DOHH2 (cell line): ENCODE measurements at regions not wholly inside any gene's neighbourhood (a gene's known extent, or its start where the extent isn't known, plus 50 kb on each side); places are given as distances from the start of the nearest gene placed in this dataset.

Experiments
- H3F3A ChIP-seq: fragments of 200-600 bp; sonication (generic), shearing (Covaris generic); 2 replicates; pipeline ENCODE4 v1.6.0; 2016; ENCODE audit warnings: antibody characterized with exemption, mild to moderate bottlenecking; ENCODE audit not compliant: control insufficient read depth, insufficient read depth
- H3K27ac ChIP-seq: fragments of 200-600 bp; sonication (generic); 2 replicates; pipeline ENCODE4 v1.5.1; 2014; ENCODE audit warnings: low read depth, mild to moderate bottlenecking, low read length, moderate library complexity
- H3K27me3 ChIP-seq: fragments of 200-600 bp; sonication (generic); 2 replicates; pipeline ENCODE4 v1.6.1; 2014; ENCODE audit warnings: mild to moderate bottlenecking, low read length, mixed read lengths; ENCODE audit not compliant: control insufficient read depth
- H3K36me3 ChIP-seq: fragments of 200-600 bp; sonication (generic); 2 replicates; pipeline ENCODE4 v1.6.1; 2014; ENCODE audit warnings: mild to moderate bottlenecking, low read length, moderate library complexity, mixed read lengths; ENCODE audit not compliant: control insufficient read depth
- H3K4me1 ChIP-seq: fragments of 200-600 bp; sonication (generic); 2 replicates; pipeline ENCODE4 v1.6.1; 2014; ENCODE audit warnings: mild to moderate bottlenecking, low read length, mixed read lengths; ENCODE audit not compliant: control insufficient read depth
- H3K4me2 ChIP-seq: fragments of 200-600 bp; sonication (generic); 2 replicates; pipeline ENCODE4 v1.6.0; 2014; ENCODE audit warnings: mild to moderate bottlenecking, low read length, moderate library complexity
- H3K4me3 ChIP-seq: fragments of 200-600 bp; sonication (generic); 2 replicates; pipeline ENCODE4 v1.5.1; 2014; ENCODE audit warnings: mild to moderate bottlenecking, low read length, mixed read lengths
- H3K79me2 ChIP-seq: fragments of 200-600 bp; sonication (generic); 2 replicates; pipeline ENCODE4 v1.6.1; 2014; ENCODE audit warnings: mild to moderate bottlenecking, low read length, mixed read lengths; ENCODE audit not compliant: control insufficient read depth
- H3K9me2 ChIP-seq: fragments of 200-600 bp; sonication (generic); replicated peaks from 2 replicates; pipeline ENCODE4 v1.6.1; 2014; ENCODE audit warnings: mild to moderate bottlenecking, low read length, mixed read lengths; ENCODE audit not compliant: control insufficient read depth
- H3K9me3 ChIP-seq: fragments of 200-600 bp; sonication (generic); 2 replicates; pipeline ENCODE4 v1.6.1; 2014; ENCODE audit warnings: antibody characterized with exemption, low read length, mixed read lengths; ENCODE audit not compliant: control insufficient read depth, insufficient read depth
- H4K20me1 ChIP-seq: fragments of 200-600 bp; sonication (generic); 2 replicates; pipeline ENCODE4 v1.6.0; 2014; ENCODE audit warnings: low read depth, mild to moderate bottlenecking, antibody characterized with exemption, low read length, moderate library complexity; ENCODE audit not compliant: control insufficient read depth, insufficient read depth
- CTCF ChIP-seq: fragments of 200-600 bp; sonication (generic); IDR thresholded peaks from one replicate; pipeline ENCODE4 v1.5.1; 2014; ENCODE audit warnings: antibody characterized with exemption, mild to moderate bottlenecking, low read depth, low read length; ENCODE audit not compliant: poor library complexity, severe bottlenecking
- EZH2phosphoT487 ChIP-seq: fragments of 200-600 bp; sonication (generic); IDR thresholded peaks from 2 replicates; pipeline ENCODE4 v1.6.1; 2017; ENCODE audit warnings: borderline replicate concordance, mild to moderate bottlenecking, antibody characterized with exemption, low read length, moderate library complexity, mixed read lengths

- H3K4me3 ChIP-seq: no peak overlapping the region
- TF ChIP-seq EZH2phosphoT487 (no peak), CTCF (no peak)
- no peaks in the 10 kb centered on the region for H3K36me3 ChIP-seq
- H3F3A ChIP-seq: no peaks in the 10 kb centered on the region
- H3K9me3 ChIP-seq: no peaks in the 10 kb centered on the region
- no peak overlapping the region for H3K27ac ChIP-seq
- no peaks in the 10 kb centered on the region for H4K20me1 ChIP-seq
- no peak overlapping the region for H3K4me2 ChIP-seq
- H3K4me1 ChIP-seq: no peaks in the 10 kb centered on the region
- H3K27me3 ChIP-seq: no peaks in the 10 kb centered on the region
- H3K79me2 ChIP-seq: no peaks in the 10 kb centered on the region
- H3K9me2 ChIP-seq: no peaks in the 10 kb centered on the region
Measured at GRCh38 chr22:27552176-27552575, 249.4 kb downstream of the MN1 start.

DNA sequence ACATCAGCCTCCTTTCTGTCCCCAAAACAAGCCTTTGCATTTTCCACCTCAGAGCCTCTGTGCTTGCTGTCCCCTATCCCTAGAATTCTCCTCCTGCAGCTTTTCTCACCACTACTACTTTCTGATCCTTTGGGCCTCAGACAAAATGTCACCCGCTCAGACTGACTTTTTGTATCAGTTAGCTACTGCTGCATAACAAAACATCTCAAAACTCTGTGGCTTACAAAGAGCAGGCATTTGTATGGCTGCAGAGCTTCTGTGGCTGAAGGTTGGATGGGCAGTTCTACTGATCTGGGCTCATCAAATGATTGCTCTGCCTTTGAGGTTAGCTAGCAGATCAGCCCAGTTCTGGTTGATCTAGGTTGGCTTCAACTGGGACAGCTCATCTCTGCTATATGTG lies 248.7 kb downstream of the MN1 start:
- Histone ChIP-seq H3K27me3 (no peaks in the 10 kb centered on the region), H4K20me1 (no peaks in the 10 kb centered on the region), H3K36me3 (no peaks in the 10 kb centered on the region), H3K9me3 (no peaks in the 10 kb centered on the region), H3K79me2 (no peaks in the 10 kb centered on the region), H3K4me1 (no peaks in the 10 kb centered on the region), H3K4me2 (no peak overlapping the region), H3K27ac (no peak overlapping the region), H3K4me3 (no peak overlapping the region), H3K9me2 (no peaks in the 10 kb centered on the region), H3F3A (no peaks in the 10 kb centered on the region)
- TF ChIP-seq EZH2phosphoT487 (no peak), CTCF (no peak)

- TF ChIP-seq EZH2phosphoT487 (no peak), CTCF (no peak)
- no peaks in the 10 kb centered on the region for H3K4me1 ChIP-seq
- no peak overlapping the region for H3K4me2 ChIP-seq
Measured at GRCh38 chr22:27554106-27554811, 247.3 kb downstream of the MN1 start.

More at GRCh38 chr22:27554106-27554811, 247.3 kb downstream of the MN1 start:
- H3K4me3 ChIP-seq: no peak overlapping the region
- no peaks in the 10 kb centered on the region for H3K27me3 ChIP-seq
- no peaks in the 10 kb centered on the region for H3F3A ChIP-seq
- no peaks in the 10 kb centered on the region for H3K79me2 ChIP-seq
- no peaks in the 10 kb centered on the region for H4K20me1 ChIP-seq
- H3K9me3 ChIP-seq: no peaks in the 10 kb centered on the region
- H3K27ac ChIP-seq: no peak overlapping the region
- H3K36me3 ChIP-seq: no peaks in the 10 kb centered on the region
- H3K9me2 ChIP-seq: no peaks in the 10 kb centered on the region
